ENCODE measurements at regions not wholly inside any gene's neighbourhood (a gene's known extent, or its start where the extent isn't known, plus 50 kb on each side); places are given as distances from the start of the nearest gene placed in this dataset.

DNA sequence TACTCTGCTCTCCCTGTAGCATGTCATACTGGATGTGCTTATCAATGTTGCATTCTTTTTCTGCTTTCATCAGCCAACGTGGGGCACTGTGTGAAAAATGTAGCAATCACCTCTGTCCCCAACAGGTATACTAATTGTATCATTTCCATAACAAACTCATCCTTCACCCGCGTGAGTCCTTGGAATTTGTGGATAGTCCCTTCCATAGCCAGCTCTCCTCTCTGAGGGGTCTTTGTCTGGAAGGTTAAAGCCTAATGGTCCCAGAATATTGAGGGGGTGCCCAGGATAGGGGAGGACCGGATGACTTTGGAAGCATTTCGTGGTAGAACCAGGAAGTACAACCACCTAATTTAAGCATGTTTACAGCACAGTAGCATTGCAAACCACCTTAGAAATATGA is 124.6 kb downstream of the FOXB1 start:
- TF ChIP-seq, protein P1, sequence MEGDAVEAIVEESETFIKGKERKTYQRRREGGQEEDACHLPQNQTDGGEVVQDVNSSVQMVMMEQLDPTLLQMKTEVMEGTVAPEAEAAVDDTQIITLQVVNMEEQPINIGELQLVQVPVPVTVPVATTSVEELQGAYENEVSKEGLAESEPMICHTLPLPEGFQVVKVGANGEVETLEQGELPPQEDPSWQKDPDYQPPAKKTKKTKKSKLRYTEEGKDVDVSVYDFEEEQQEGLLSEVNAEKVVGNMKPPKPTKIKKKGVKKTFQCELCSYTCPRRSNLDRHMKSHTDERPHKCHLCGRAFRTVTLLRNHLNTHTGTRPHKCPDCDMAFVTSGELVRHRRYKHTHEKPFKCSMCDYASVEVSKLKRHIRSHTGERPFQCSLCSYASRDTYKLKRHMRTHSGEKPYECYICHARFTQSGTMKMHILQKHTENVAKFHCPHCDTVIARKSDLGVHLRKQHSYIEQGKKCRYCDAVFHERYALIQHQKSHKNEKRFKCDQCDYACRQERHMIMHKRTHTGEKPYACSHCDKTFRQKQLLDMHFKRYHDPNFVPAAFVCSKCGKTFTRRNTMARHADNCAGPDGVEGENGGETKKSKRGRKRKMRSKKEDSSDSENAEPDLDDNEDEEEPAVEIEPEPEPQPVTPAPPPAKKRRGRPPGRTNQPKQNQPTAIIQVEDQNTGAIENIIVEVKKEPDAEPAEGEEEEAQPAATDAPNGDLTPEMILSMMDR (IDR thresholded peaks at IDR 0.05; ENCODE audit: low read depth, low read length), result no peak
- DNase-seq (ENCODE audit: low read depth in 2 of 2), result no peak
- no peak overlapping the region for H3K4me3 ChIP-seq (replicated peaks in 1 of 2; ENCODE audit: low read depth in 2 of 2, low read length in 2 of 2)

DNA sequence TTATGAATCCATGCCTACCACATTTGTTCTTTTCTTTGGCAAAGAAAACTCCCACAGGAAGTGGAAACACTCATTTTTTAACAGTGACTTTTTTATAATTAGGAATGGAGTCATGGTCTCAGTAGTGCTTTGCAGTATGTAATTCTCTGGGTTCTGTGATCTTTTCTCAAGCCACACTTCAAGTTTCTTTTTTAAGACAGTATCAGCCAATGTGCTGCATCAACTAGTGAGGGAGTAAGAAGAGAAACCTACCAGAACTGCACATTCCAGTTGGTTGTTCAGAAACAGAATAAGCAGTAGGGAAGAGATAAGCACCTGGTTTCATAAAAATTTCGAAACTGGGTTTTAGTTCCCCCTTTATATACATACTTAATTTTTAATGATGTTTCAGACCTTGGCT is 126.3 kb downstream of the FOXB1 start:
- no peak overlapping the region for H3K4me3 ChIP-seq (replicated peaks in 1 of 2; ENCODE audit: low read depth in 2 of 2, low read length in 2 of 2)
- TF ChIP-seq, protein P1 (IDR thresholded peaks at IDR 0.05; ENCODE audit: low read depth, low read length), result no peak
- no peak for DNase-seq (ENCODE audit: low read depth in 2 of 2)

DNA sequence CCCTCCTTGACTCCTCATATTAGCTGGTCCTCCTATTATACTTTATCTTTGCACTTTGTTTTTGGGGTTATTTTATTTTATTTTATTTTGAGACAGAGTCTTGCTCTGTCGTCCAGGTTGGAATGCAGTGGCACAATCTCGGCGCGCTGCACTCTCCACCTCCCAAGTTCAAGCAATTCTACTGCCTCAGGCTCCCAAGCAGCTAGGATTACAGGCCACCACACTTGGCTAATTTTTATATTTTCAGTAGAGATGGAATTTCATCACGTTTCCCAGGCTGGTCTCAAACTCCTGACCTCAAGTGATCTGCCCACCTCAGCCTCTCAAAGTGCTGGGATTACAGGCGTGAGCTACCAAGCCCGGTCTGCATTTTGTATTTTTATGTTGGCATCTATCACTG is 126.7 kb downstream of the FOXB1 start:
- TF ChIP-seq, protein P1 (IDR thresholded peaks at IDR 0.05; ENCODE audit: low read depth, low read length), result no peak
- no peak for DNase-seq (ENCODE audit: low read depth in 2 of 2)
- H3K4me3 ChIP-seq (replicated peaks in 1 of 2; ENCODE audit: low read depth in 2 of 2, low read length in 2 of 2), result no peak overlapping the region

DNA sequence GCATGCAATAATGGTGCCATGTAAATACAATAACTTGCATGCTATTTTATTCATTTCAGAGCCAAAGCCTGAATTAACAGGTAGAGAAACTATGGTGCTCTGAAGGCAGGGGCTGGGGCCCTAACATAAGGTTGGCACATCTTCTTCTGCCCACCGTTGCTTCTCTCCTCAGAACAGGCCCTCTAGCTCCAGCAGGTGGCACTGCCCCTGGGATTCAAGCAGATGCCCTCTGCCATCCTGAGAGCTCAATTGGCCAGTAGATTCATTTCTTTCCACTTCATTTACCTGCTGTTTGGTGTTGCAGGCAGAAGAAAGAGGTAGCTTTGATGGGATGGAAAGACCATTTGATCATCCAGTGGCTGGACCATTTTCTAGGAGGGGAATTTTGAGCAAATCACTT is 130.5 kb downstream of the FOXB1 start:
- H3K4me3 ChIP-seq (replicated peaks in 1 of 2; ENCODE audit: low read depth in 2 of 2, low read length in 2 of 2), result no peak overlapping the region
- DNase-seq (ENCODE audit: low read depth in 2 of 2), result no peak
- TF ChIP-seq, protein P1 (IDR thresholded peaks at IDR 0.05; ENCODE audit: low read depth, low read length), result no peak

DNA sequence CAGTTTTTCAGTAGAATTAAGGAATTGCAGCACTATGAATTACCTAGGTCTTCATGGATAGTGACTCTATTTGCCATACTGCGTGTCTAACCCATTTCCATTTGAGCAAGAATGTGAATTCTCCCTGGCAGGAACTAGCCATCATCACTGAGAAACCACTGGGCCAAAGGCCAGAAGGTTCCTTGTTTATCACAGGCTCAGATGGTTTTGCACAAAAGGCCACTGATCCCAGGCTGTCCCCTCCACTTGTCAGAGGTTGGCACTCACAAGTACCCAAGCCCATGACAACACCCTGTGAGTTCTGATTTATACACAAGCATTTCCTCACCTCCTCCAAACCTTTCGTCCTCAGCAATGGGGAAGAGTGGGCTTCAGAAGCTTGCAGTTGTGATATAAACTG is 131.8 kb downstream of the FOXB1 start:
- DNase-seq (ENCODE audit: low read depth in 2 of 2), result no peak
- no peak overlapping the region for H3K4me3 ChIP-seq (replicated peaks in 1 of 2; ENCODE audit: low read depth in 2 of 2, low read length in 2 of 2)
- TF ChIP-seq, protein P1 (IDR thresholded peaks at IDR 0.05; ENCODE audit: low read depth, low read length), result no peak

DNA sequence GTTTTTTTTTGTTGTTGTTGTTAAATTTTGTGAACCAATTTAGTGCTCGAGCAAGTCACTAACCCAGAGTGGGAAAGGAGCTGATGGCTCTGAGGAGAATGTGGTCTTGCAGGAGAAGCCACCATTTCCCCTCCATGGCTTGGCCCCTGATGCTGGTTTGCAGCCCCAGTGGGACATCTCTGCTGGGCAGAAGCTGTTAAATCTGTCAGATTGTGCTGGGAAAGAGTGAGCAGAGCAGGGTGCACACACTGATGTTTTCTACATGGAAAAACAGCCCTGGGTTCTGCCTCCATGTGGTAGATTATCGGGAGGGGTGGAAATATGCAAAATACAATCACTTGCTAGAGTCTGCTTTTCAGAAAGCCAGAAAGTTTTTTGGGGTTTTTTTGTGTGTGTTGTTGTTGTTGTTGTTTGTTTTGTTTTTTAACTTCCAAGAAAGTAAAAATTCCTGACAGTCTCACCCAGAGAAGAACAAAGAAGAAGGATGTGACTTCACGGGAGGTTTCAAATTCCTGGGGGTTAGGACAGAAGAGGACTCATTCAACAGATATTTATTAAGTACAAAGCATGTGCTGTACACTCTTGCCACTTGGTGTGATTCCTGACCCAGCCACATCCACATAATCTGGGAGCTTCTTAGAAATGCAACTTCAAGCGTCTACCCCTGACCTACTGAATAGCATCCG is 133.7 kb downstream of the FOXB1 start:
- peak in 1 of 2 donors; percentile 69 for DNase-seq (ENCODE audit: low read depth in 2 of 2)
- TF ChIP-seq, protein P1 (IDR thresholded peaks at IDR 0.05; ENCODE audit: low read depth, low read length), result no peak
- H3K4me3 ChIP-seq (replicated peaks in 1 of 2; ENCODE audit: low read depth in 2 of 2, low read length in 2 of 2), result no peak overlapping the region

All from cardiac fibroblast (primary cell).